ENCODE measurements at regions not wholly inside any gene's neighbourhood (a gene's known extent, or its start where the extent isn't known, plus 50 kb on each side); places are given as distances from the start of the nearest gene placed in this dataset.

- no peak; the same call in 2 of the 3 replicates for ATAC-seq
- ChIA-PET POLR2A (no interaction called here), CTCF (ENCODE audit: low intra/inter-chr PET ratio, low total read pairs) (no interaction called here)
- no TSS peak for BruUV-seq (replicated peaks)
- Histone ChIP-seq H3K79me2 (ENCODE audit: insufficient read depth, low read length) (no peaks in the 10 kb centered on the region), H3K9ac (ENCODE audit: insufficient read depth, low read depth, low read length) (no peak overlapping the region), H2AFZ (ENCODE audit: low read length) (no peak overlapping the region), H3K9me3 (ENCODE audit: low read length) (peaks cover 5% of the 10 kb centered on the region; the same call in 1 of the 2 replicates), H3K4me2 (ENCODE audit: low read depth, low read length) (no peak overlapping the region), H4K20me1 (ENCODE audit: insufficient read depth, low read length) (no peaks in the 10 kb centered on the region), H3K36me3 (replicated peaks in 1 of 2; ENCODE audit: control insufficient read depth in 1 of 2, insufficient read depth in 2 of 2, low read length in 2 of 2) (no peaks in the 10 kb centered on the region), H3K27ac (ENCODE audit: extremely low read length, insufficient read depth, low read length) (no peak overlapping the region), H3K4me1 (ENCODE audit: insufficient read depth, low read length) (no peaks in the 10 kb centered on the region), H3K4me3 (replicated peaks in 1 of 3; ENCODE audit: insufficient read depth in 1 of 3, low read depth in 2 of 3, low read length in 3 of 3) (no peak overlapping the region), H3K27me3 (ENCODE audit: control insufficient read depth in 1 of 2, insufficient read depth in 2 of 2, low read length in 2 of 2) (no peaks in the 10 kb centered on the region)
- in situ Hi-C loops (cut with HindIII; ENCODE audit: extremely low pct_ligation_motif_present, low pct_unique_long_range_greater_than_20kb): no loop called here
- FAIRE-seq: no peak
- no peak for TF ChIP-seq HNF1B (CRISPR knock-in tag; IDR thresholded peaks at IDR 0.05)
- TF ChIP-seq CEBPB (IDR thresholded peaks at IDR 0.05; ENCODE audit: borderline replicate concordance, low read depth, low read length): 0 out of 2 replicates have a peak, but pooled peaks have one; percentile 22
- no peak for TF ChIP-seq DPF2 (CRISPR knock-in tag; IDR thresholded peaks at IDR 0.05; ENCODE audit: borderline replicate concordance, low read depth)
- no peak for TF ChIP-seq PAF1 (CRISPR knock-in tag; IDR thresholded peaks at IDR 0.05)
- no peak for TF ChIP-seq ZNF512 (CRISPR knock-in tag; IDR thresholded peaks at IDR 0.05)
- no peak for TF ChIP-seq KDM5B (CRISPR knock-in tag; IDR thresholded peaks at IDR 0.05; ENCODE audit: borderline replicate concordance)
- TF ChIP-seq ZNF850 (CRISPR knock-in tag; conservative IDR thresholded peaks at IDR 0.05): no peak
- no peak for DNase-seq (ENCODE audit: low spot score)
- intact Hi-C loops (cut with micrococcal nuclease; ENCODE audit: unreplicated experiment): no loop called here
Observed at GRCh38 chr2:67625178-67625577, 228.0 kb downstream of the ETAA1 start.
